Keratinocyte (primary cell): ENCODE measurements at regions not wholly inside any gene's neighbourhood (a gene's known extent, or its start where the extent isn't known, plus 50 kb on each side); places are given as distances from the start of the nearest gene placed in this dataset.

Experiments
- DNase-seq: peaks from one replicate; pipeline ENCODE4 v3.0.0-alpha.2; 2011; ENCODE audit warnings: low read depth, missing footprints, low spot score
- FAIRE-seq: peaks from 2 replicates; lab custom pipeline; 2011; peaks lifted over from hg19 to GRCh38; lab: Jason Lieb, UNC
- H2AFZ ChIP-seq: 2 replicates; pipeline ENCODE4 v1.6.0; 2012; ENCODE audit warnings: low read length, control low read depth, inconsistent platforms; ENCODE audit not compliant: control insufficient read depth
- H3K27ac ChIP-seq: 2 replicates; pipeline ENCODE4 v1.5.1; 2011; ENCODE audit warnings: low read length; ENCODE audit not compliant: control insufficient read depth, insufficient read depth
- H3K27me3 ChIP-seq: 3 replicates; pipeline ENCODE4 v1.6.0; 2011; ENCODE audit warnings: low read length; ENCODE audit not compliant: control insufficient read depth, insufficient read depth; ENCODE audit errors: extremely low read depth
- H3K36me3 ChIP-seq, 2 experiments: 2 replicates in 1 of 2; 3 replicates in 1 of 2; pipeline ENCODE4 v1.5.1; 2011; ENCODE audit warnings: low read length in 2 of 2, mild to moderate bottlenecking in 1 of 2; ENCODE audit not compliant: control insufficient read depth in 2 of 2, insufficient read depth in 2 of 2; ENCODE audit errors: extremely low read depth in 1 of 2
- H3K4me1 ChIP-seq: 3 replicates; pipeline ENCODE4 v1.5.1; 2011; ENCODE audit warnings: low read length; ENCODE audit not compliant: control insufficient read depth, insufficient read depth; ENCODE audit errors: extremely low read depth
- H3K4me2 ChIP-seq: 3 replicates; pipeline ENCODE4 v1.6.0; 2011; ENCODE audit warnings: low read depth, low read length; ENCODE audit not compliant: control insufficient read depth, insufficient read depth; ENCODE audit errors: extremely low read depth
- H3K4me3 ChIP-seq, 3 experiments: fragments of 200-600 bp in 1 of 3; sonication (generic) in 1 of 3; 2 replicates in 2 of 3; 3 replicates in 1 of 3; pipeline ENCODE4 v1.5.1; 2011 to 2016; ENCODE audit warnings: low read length in 3 of 3, mild to moderate bottlenecking in 3 of 3, control low read depth in 2 of 3, inconsistent platforms in 1 of 3, low read depth in 1 of 3, mixed read lengths in 1 of 3, mixed run types in 1 of 3, moderate library complexity in 1 of 3; ENCODE audit not compliant: control insufficient read depth in 2 of 3, insufficient read depth in 2 of 3; ENCODE audit errors: extremely low read depth in 1 of 3
- H3K79me2 ChIP-seq: 2 replicates; pipeline ENCODE4 v1.6.0; 2012; ENCODE audit warnings: low read length; ENCODE audit not compliant: control insufficient read depth, insufficient read depth
- H3K9ac ChIP-seq: 3 replicates; pipeline ENCODE4 v1.6.0; 2011; ENCODE audit warnings: low read length; ENCODE audit not compliant: control insufficient read depth, insufficient read depth; ENCODE audit errors: extremely low read depth
- H3K9me1 ChIP-seq: 3 replicates; pipeline ENCODE4 v1.6.0; 2011; ENCODE audit warnings: low read length; ENCODE audit not compliant: control insufficient read depth, insufficient read depth; ENCODE audit errors: extremely low read depth
- H3K9me3 ChIP-seq: 2 replicates; pipeline ENCODE4 v1.5.1; 2012; ENCODE audit warnings: low read depth, low read length; ENCODE audit not compliant: control insufficient read depth
- H4K20me1 ChIP-seq: 3 replicates; pipeline ENCODE4 v1.6.0; 2011; ENCODE audit warnings: low read length; ENCODE audit not compliant: control insufficient read depth, insufficient read depth; ENCODE audit errors: extremely low read depth
- EZH2 ChIP-seq: IDR thresholded peaks from one replicate; pipeline ENCODE4 v1.6.1; 2012; ENCODE audit warnings: inconsistent platforms, mild to moderate bottlenecking, low read length, moderate library complexity
- dilution Hi-C: fragments of 300-500 bp; cut with MboI; formaldehyde crosslinking; loops from one replicate; pipeline ENCODE4 v1.7.0; 2020; ENCODE audit warnings: low sequenced_read_pairs; ENCODE audit not compliant: extremely low pct_ligation_motif_present
- TF ChIP-seq, protein P1 (sequence below), 3 experiments: IDR thresholded peaks in 1 of 3; conservative IDR thresholded peaks in 1 of 3; optimal IDR thresholded peaks in 1 of 3; 2 replicates in 2 of 3; 3 replicates in 1 of 3; pipeline versions ENCODE3 to v1.5.1; 2011; ENCODE audit warnings: low read length in 3 of 3, mild to moderate bottlenecking in 3 of 3, moderate library complexity in 2 of 3, control low read depth in 1 of 3, inconsistent platforms in 1 of 3; ENCODE audit not compliant: insufficient read depth in 2 of 3; ENCODE audit errors: extremely low read depth in 1 of 3

DNA sequence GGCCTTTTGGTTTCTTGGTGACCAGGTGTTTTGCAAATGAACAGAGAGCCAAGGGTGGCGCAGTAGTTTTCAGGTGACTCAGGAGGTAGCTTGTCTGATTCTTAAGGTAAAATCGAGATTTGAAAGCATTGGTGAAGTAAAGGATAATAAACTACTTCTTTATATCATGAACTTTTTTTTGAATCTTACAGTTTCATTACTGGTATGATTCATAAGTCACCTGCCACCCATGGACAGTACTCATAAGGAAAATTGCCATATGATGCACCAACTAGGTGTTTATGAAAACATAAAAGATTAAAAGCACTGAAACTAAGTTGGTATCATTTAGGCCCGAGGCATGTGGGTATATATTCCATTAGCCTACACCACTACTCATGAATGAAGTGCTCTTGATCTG is 84.1 kb upstream of the MGAT5 start:
- FAIRE-seq (no peak), DNase-seq (no peak)
- Histone ChIP-seq H2AFZ (no peak overlapping the region), H3K9me1 (no peaks in the 10 kb centered on the region), H3K4me3 (no peak overlapping the region), H3K79me2 (peaks cover 16% of the 10 kb centered on the region), H3K4me2 (no peak overlapping the region), H3K27me3 (no peaks in the 10 kb centered on the region), H3K27ac (no peak overlapping the region), H3K9me3 (no peaks in the 10 kb centered on the region), H3K9ac (no peak overlapping the region), H3K36me3 (no peaks in the 10 kb centered on the region), H3K4me1 (peaks cover 28% of the 10 kb centered on the region), H4K20me1 (no peaks in the 10 kb centered on the region)
- dilution Hi-C loops: no loop called here
- no peak for TF ChIP-seq EZH2
- TF ChIP-seq, protein P1, sequence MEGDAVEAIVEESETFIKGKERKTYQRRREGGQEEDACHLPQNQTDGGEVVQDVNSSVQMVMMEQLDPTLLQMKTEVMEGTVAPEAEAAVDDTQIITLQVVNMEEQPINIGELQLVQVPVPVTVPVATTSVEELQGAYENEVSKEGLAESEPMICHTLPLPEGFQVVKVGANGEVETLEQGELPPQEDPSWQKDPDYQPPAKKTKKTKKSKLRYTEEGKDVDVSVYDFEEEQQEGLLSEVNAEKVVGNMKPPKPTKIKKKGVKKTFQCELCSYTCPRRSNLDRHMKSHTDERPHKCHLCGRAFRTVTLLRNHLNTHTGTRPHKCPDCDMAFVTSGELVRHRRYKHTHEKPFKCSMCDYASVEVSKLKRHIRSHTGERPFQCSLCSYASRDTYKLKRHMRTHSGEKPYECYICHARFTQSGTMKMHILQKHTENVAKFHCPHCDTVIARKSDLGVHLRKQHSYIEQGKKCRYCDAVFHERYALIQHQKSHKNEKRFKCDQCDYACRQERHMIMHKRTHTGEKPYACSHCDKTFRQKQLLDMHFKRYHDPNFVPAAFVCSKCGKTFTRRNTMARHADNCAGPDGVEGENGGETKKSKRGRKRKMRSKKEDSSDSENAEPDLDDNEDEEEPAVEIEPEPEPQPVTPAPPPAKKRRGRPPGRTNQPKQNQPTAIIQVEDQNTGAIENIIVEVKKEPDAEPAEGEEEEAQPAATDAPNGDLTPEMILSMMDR (optimal IDR thresholded peaks at IDR 0.05 in 1 of 3, IDR thresholded peaks at IDR 0.05 in 1 of 3, conservative IDR thresholded peaks at IDR 0.05 in 1 of 3; ENCODE audit: extremely low read depth in 1 of 3, insufficient read depth in 2 of 3, low read length in 3 of 3): no peak

DNA sequence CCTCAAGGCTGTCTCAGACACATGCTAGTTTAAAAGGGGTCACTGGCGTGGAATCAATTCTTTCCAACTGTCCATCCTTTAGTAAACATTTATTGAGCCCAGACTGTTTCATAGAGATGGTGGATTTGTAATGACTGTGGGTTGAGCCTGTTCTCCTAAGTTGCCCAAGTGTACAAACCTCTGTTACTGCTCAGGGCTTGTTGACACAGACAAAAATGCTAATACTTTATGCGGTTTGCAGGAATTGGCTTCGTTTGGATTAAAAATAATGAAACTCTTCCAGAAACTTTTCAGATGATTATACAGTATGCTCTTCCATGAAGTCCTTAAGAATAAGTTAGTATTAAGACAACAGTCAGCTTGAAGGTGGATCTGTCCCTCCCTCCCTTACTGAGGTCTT is 83.6 kb upstream of the MGAT5 start:
- Histone ChIP-seq H3K4me1 (peaks cover 28% of the 10 kb centered on the region), H3K4me2 (no peak overlapping the region), H3K9me3 (no peaks in the 10 kb centered on the region), H2AFZ (no peak overlapping the region), H3K9ac (no peak overlapping the region), H3K79me2 (peaks cover 19% of the 10 kb centered on the region), H4K20me1 (no peaks in the 10 kb centered on the region), H3K36me3 (no peaks in the 10 kb centered on the region), H3K27ac (no peak overlapping the region), H3K4me3 (no peak overlapping the region), H3K27me3 (no peaks in the 10 kb centered on the region), H3K9me1 (no peaks in the 10 kb centered on the region)
- TF ChIP-seq, protein P1 (optimal IDR thresholded peaks at IDR 0.05 in 1 of 3, IDR thresholded peaks at IDR 0.05 in 1 of 3, conservative IDR thresholded peaks at IDR 0.05 in 1 of 3; ENCODE audit: extremely low read depth in 1 of 3, insufficient read depth in 2 of 3, low read length in 3 of 3): no peak
- no peak for TF ChIP-seq EZH2
- dilution Hi-C loops: no loop called here
- DNase-seq: no peak
- FAIRE-seq: no peak
